SK-N-MC (cell line): ENCODE measurements at regions not wholly inside any gene's neighbourhood (a gene's known extent, or its start where the extent isn't known, plus 50 kb on each side); places are given as distances from the start of the nearest gene placed in this dataset.

ENCODE experiments used
- DNase-seq: peaks from one replicate; pipeline ENCODE4 v3.0.0-alpha.2; 2011; ENCODE audit warnings: low read depth, low spot score
- H3K27ac ChIP-seq: fragments of 200-600 bp; sonication (generic); 2 replicates; pipeline ENCODE4 v1.5.1; 2016; ENCODE audit warnings: mixed run types
- H3K36me3 ChIP-seq: fragments of 200-600 bp; sonication (generic); 2 replicates; pipeline ENCODE4 v1.6.1; 2017; ENCODE audit warnings: antibody characterized with exemption, low read length, mixed read lengths; ENCODE audit not compliant: insufficient read depth
- H3K4me3 ChIP-seq: fragments of 200-600 bp; sonication (generic); 2 replicates; pipeline ENCODE4 v1.5.1; 2016
- H3K9ac ChIP-seq: fragments of 200-600 bp; sonication (generic); 2 replicates; pipeline ENCODE4 v1.8.0; 2017; ENCODE audit warnings: mixed run types, mixed read lengths; ENCODE audit not compliant: insufficient read length
- H3K9me3 ChIP-seq: fragments of 200-600 bp; sonication (generic); 2 replicates; pipeline ENCODE4 v1.6.1; 2017; ENCODE audit warnings: low read depth, mild to moderate bottlenecking, antibody characterized with exemption, low read length, moderate library complexity, mixed read lengths
- EZH2 ChIP-seq: fragments of 200-600 bp; sonication (generic); IDR thresholded peaks from one replicate; pipeline ENCODE4 v1.6.1; 2017; ENCODE audit warnings: antibody characterized with exemption
- FOXP2 ChIP-seq: optimal IDR thresholded peaks from 2 replicates; pipeline ENCODE3; 2011; ENCODE audit warnings: mild to moderate bottlenecking, moderate library complexity; ENCODE audit not compliant: insufficient read depth; ENCODE audit errors: extremely low read length, control extremely low read depth
- POLR2AphosphoS5 ChIP-seq: IDR thresholded peaks from 2 replicates; pipeline ENCODE4 v1.6.1; 2012; ENCODE audit warnings: mild to moderate bottlenecking, low read depth, low read length, borderline replicate concordance

DNA sequence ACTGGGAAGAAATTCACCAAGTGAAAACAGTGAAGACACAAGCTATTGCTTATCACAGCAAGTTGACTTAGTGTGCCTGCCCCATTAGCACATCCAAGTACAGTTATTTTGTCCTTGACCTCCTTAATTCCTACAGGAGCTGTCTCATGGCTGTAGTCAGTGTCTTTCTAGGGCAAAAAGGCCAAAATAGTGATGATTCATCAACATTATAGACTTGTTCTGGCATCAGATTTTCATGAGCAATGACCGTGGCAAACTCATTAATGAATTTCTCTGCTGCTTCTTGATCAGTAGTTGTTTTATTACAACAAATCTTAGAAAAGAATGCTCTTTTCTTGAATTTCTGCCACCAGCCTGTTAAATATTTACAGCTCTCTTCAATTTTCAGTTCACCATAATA is 1169.3 kb upstream of the DDX18 start:
- Histone ChIP-seq H3K4me3 (no peak overlapping the region), H3K27ac (no peak overlapping the region), H3K9me3 (no peaks in the 10 kb centered on the region), H3K36me3 (no peaks in the 10 kb centered on the region), H3K9ac (no peak overlapping the region)
- TF ChIP-seq POLR2AphosphoS5: no peak
- TF ChIP-seq FOXP2: no peak
- TF ChIP-seq EZH2: no peak
- no peak for DNase-seq

DNA sequence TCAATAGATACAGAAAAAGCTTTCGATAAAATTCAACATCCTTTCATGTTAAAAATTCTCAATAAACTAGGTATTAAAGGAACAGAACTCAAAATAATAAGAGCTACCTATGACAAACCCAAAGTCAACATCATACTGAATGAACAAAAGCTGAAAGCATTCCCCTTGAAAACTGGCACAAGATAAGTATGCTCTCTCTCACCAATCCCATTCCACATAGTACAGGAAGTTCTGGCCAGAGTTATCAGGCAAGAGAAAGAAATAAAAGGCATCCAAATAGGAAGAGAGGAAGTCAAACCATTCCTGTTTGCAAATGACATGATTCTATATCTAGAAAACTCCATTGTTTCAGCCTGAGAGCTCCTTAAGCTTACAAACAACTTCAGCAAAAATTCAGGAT is 1145.8 kb upstream of the DDX18 start:
- H3K9me3 ChIP-seq: no peaks in the 10 kb centered on the region
- no peak overlapping the region for H3K27ac ChIP-seq
- TF ChIP-seq FOXP2 (no peak), EZH2 (no peak), POLR2AphosphoS5 (no peak)
- DNase-seq: no peak
- H3K36me3 ChIP-seq: no peaks in the 10 kb centered on the region
- no peak overlapping the region for H3K9ac ChIP-seq
- no peak overlapping the region for H3K4me3 ChIP-seq

DNA sequence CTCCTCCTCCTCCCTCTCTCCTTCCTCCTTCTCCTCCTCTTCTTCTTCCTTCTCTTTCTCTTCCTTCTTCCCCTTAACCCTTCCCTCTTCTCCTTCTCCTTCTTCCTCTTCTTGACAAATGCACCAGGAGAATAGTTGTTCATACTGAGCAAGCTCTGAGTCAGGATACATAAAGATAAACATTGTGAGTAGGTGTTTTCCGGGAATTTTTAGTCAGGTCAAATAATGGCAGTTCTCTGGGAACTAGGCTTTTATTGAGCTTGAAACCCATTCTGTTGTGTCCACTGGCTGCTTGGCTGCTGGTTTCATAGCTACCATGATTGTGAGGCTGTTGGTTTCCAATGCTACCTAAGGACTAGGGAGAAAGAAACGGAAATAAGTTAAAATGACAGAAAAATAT is 1144.7 kb upstream of the DDX18 start:
- Histone ChIP-seq H3K36me3 (no peaks in the 10 kb centered on the region), H3K4me3 (no peak overlapping the region), H3K9me3 (no peaks in the 10 kb centered on the region), H3K27ac (no peak overlapping the region), H3K9ac (no peak overlapping the region)
- TF ChIP-seq POLR2AphosphoS5: no peak
- no peak for TF ChIP-seq EZH2
- no peak for DNase-seq

DNA sequence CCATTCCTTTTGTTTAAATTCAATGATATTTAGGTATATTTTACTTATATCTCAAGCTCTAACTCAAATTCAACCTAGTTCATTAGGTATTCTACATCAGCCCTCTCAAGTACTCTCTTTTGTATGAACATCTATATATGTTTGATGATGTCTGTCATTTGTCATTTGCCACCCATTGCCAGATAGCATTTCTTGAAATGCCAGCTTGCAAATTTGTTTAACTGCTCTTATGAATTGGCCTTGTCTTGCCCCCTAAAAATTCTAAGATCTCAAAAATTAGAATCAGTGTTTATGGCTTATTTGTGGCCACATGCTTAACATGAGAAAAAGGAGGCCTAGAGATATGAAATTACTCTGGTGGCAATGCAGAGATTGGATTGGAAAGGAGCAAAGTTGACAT is 1140.3 kb upstream of the DDX18 start:
- Histone ChIP-seq H3K4me3 (no peak overlapping the region), H3K27ac (no peak overlapping the region), H3K9me3 (no peaks in the 10 kb centered on the region), H3K9ac (no peak overlapping the region), H3K36me3 (no peaks in the 10 kb centered on the region)
- TF ChIP-seq POLR2AphosphoS5 (no peak), EZH2 (no peak), FOXP2 (no peak)
- DNase-seq: no peak

DNA sequence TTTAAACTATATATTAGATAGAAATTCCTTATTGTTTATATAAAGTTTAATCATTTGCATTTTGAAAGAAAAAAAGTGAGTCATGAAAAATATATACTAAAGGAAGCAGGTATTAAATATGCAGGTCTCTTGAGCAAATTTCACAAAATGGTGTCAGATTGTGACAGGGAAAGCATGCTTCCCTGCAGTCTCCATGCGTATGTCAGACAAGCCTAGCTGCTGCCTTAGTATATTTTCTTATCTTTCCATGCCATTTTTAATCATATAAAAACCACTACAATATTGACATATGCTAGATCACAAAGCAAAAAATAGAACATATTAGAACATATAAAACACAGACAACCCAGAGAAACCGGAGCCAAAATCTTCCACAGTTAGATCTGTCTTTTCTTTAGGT is 1137.7 kb upstream of the DDX18 start:
- Histone ChIP-seq H3K9ac (no peak overlapping the region), H3K27ac (no peak overlapping the region), H3K9me3 (no peaks in the 10 kb centered on the region), H3K4me3 (no peak overlapping the region), H3K36me3 (no peaks in the 10 kb centered on the region)
- DNase-seq: no peak
- TF ChIP-seq FOXP2 (no peak), EZH2 (no peak), POLR2AphosphoS5 (no peak)

DNA sequence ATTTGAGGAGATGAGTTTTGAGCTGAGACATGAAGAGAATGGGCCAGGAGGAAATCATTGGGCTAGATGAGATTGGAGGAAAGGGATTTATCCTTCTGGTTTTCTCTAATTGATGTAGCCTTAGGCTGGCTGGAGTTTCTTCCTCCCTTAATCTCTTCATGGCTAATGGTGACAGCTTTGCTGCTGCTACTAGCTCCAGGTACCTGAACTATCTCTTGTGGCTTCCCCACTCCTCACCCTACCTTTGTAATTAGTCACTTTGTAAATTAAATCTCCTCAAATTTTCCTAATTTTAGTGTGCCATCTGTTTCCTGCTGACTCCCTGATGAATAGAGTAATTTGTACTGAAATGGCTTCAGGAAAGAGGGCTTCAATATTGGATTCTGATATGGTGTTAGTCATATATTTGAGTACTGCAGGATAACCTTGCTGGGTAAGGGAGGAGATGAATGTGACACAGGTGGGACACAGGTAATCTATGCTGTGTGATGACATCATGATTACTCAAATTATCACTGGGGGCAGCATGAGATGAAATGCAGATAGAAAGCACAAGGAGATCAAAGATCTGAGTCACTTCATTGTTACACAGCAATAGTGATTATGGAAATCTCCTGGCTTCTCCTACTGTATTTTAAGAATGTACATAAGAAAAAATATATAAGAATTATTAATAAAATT is 1134.1 kb upstream of the DDX18 start:
- H3K4me3 ChIP-seq: no peak overlapping the region
- no peak overlapping the region for H3K9ac ChIP-seq
- H3K27ac ChIP-seq: no peak overlapping the region
- no peak for DNase-seq
- H3K36me3 ChIP-seq: no peaks in the 10 kb centered on the region
- H3K9me3 ChIP-seq: no peaks in the 10 kb centered on the region
- TF ChIP-seq POLR2AphosphoS5 (no peak), EZH2 (no peak), FOXP2 (no peak)

DNA sequence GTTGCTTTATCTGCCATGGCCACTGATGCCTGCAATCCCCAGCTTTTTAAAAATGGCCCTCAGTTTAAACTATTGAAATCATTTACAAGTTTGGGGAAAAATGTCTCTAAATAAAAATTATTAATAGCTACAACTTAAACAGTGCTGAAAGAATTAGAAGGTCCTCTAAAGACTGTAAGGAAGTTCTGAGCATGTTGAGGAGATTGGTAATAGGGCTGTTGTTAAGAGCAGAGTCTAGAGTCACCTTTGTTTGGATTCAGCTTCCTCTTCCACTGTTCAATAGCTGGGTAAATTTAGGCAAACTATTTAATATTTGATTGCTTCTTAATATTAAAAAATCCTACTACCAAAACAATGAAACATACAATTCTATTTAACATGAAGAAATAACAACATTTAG is 1127.1 kb upstream of the DDX18 start:
- Histone ChIP-seq H3K27ac (no peak overlapping the region), H3K36me3 (no peaks in the 10 kb centered on the region), H3K9me3 (no peaks in the 10 kb centered on the region), H3K9ac (no peak overlapping the region), H3K4me3 (no peak overlapping the region)
- TF ChIP-seq POLR2AphosphoS5 (no peak), EZH2 (no peak), FOXP2 (no peak)
- no peak for DNase-seq

DNA sequence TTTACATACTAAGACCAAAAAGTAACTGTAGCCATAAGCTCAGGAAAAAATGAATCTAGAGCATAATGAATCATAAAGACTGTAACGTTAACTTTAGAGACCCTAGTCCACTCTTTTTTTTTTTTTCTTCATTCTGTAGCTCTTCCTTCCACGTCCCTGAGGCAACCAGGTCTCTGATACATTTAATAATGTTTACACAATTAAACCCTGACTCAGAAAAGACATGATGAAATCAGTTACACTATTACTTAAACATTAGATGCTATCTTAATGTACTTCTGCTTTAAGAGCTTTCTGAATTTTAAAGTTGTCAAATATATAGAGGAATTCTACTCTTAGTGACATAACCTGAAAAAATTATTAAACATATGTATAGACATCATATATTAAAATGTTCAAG is 1121.5 kb upstream of the DDX18 start:
- H3K9me3 ChIP-seq: no peaks in the 10 kb centered on the region
- H3K4me3 ChIP-seq: no peak overlapping the region
- DNase-seq: no peak
- no peak overlapping the region for H3K27ac ChIP-seq
- no peak overlapping the region for H3K9ac ChIP-seq
- no peak for TF ChIP-seq POLR2AphosphoS5
- TF ChIP-seq FOXP2: no peak
- TF ChIP-seq EZH2: no peak
- no peaks in the 10 kb centered on the region for H3K36me3 ChIP-seq

DNA sequence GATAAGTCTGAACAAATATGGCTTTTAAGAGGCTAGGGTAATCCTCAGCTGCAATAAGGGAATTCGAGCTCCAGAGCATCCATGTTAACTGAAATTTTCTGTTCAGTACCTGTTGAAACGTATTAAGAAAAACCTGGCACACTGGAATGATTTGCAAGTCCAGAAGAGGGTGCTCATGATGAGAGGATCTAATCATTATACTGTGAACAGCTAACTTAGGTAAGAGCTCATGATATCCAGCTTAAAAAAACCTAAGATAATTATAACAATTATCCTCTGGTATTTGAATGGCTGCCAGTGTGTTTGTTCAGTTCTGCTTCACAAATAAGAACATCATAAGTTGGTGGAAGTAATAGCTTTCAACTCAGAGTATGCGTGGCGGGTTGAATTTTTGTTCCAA is 1118.3 kb upstream of the DDX18 start:
- TF ChIP-seq POLR2AphosphoS5 (no peak), EZH2 (no peak), FOXP2 (no peak)
- Histone ChIP-seq H3K4me3 (no peak overlapping the region), H3K9ac (no peak overlapping the region), H3K27ac (no peak overlapping the region), H3K9me3 (no peaks in the 10 kb centered on the region), H3K36me3 (no peaks in the 10 kb centered on the region)
- no peak for DNase-seq
